ENCODE measurements at regions not wholly inside any gene's neighbourhood (a gene's known extent, or its start where the extent isn't known, plus 50 kb on each side); places are given as distances from the start of the nearest gene placed in this dataset.

DNA sequence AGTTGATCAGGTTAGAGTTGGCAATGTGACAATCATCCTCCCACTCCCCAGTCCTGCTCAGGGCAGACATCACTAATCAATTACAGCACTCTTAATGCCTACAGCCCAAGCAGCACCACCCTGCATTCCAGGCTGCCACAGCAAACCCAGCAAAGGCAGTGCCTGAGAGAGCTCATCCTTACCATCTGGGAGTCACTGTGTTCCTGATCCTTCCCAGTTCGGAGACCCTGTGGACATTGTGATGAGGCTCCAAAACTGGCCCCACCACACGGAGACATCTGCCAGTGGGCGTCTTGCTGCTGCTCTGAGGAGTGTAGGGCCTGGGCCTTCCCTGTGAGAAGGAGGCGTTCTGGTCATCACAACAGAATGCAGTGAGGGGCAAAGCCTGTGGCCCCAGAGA, 216.5 kb upstream of the CST7 start:
- H3K27me3 Mint-ChIP-seq = no peaks in the 10 kb centered on the region
- H3K4me3 Mint-ChIP-seq = no peak overlapping the region
- ATAC-seq (ENCODE audit: low read depth in 2 of 2) (no peak), DNase-seq (no peak)
- no peaks in the 10 kb centered on the region for H3K4me1 Mint-ChIP-seq
- H3K36me3 Mint-ChIP-seq = no peaks in the 10 kb centered on the region
- no peak overlapping the region for H3K27ac Mint-ChIP-seq
- no peaks in the 10 kb centered on the region for H3K9me3 Mint-ChIP-seq

DNA sequence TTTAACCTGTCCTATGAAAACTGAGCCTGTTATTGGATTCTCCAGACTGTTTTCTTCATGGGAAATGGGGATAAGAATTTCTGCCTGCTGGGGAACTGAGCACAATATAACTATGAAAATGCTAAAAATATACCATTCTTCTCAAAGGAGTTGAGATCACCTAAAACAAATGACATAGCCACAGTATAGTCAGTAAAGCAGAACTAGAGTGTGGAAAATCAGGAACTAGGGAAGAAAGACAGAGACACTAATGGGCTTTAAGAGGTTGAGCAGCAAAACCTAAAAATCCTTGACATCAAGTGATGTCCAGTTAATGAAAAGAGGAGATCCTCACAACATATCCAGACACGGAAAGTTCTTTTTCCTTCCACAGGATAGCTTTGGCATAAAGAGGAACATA, 215.7 kb upstream of the CST7 start:
- no peak overlapping the region for H3K4me3 Mint-ChIP-seq
- H3K27ac Mint-ChIP-seq = no peak overlapping the region
- H3K9me3 Mint-ChIP-seq = no peaks in the 10 kb centered on the region
- H3K36me3 Mint-ChIP-seq = no peaks in the 10 kb centered on the region
- ATAC-seq (ENCODE audit: low read depth in 2 of 2) = no peak
- no peaks in the 10 kb centered on the region for H3K4me1 Mint-ChIP-seq
- no peak for DNase-seq
- H3K27me3 Mint-ChIP-seq = no peaks in the 10 kb centered on the region

DNA sequence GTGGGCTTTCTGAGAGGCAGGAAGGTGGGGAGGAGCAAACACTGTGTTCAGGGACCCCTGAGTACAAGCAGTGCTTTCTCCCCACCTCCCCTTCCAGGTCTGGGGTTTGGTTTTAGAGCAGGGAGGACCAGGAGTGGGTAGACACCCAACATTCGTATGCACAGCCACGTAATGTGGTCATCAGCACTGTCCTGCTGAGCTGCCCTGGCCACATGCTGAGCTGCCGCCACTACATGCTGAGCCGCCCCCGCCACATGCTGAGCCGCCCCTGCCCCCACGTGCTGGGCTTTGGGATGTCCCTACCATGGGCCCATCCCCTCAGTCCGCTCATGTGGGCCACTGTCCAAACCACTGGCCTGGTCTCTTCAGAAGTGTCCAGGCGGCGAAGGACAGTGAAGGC, 214.9 kb upstream of the CST7 start:
- DNase-seq (no peak), ATAC-seq (ENCODE audit: low read depth in 2 of 2) (no peak)
- Mint-ChIP-seq H3K27ac (no peak overlapping the region), H3K36me3 (no peaks in the 10 kb centered on the region), H3K9me3 (no peaks in the 10 kb centered on the region), H3K27me3 (no peaks in the 10 kb centered on the region), H3K4me1 (peaks cover 2 to 7% (median 5%) of the 10 kb centered on the region in 3 donors), H3K4me3 (no peak overlapping the region)

DNA sequence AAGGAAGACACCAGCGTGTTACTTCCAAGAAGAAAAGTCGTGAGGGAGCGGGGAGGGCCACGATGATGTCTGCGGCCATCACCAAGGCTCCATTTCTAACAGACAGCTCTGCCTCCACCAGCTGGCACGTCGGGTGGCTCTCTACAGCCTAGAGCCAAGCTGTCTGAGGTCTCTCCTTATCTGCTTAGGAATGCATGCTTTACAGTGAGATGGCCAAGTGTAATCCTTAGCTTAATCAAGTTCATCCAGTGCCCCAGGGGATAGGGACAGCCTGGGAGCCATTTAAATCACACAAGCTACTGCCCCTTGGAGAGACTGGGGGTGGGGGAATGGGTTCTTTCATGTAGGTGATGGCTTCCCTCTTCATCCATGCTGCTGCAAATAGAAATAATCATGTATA, 213.8 kb upstream of the CST7 start:
- Mint-ChIP-seq H3K27ac (peak overlapping the region in 1 of 6 donors; percentile 1), H3K9me3 (no peaks in the 10 kb centered on the region), H3K4me3 (peak overlapping the region in 1 of 8 donors; percentile 37), H3K4me1 (peaks cover 7 to 16% (median 11%) of the 10 kb centered on the region in 3 donors), H3K36me3 (no peaks in the 10 kb centered on the region), H3K27me3 (no peaks in the 10 kb centered on the region)
- no peak for DNase-seq
- no peak for ATAC-seq (ENCODE audit: low read depth in 2 of 2)

DNA sequence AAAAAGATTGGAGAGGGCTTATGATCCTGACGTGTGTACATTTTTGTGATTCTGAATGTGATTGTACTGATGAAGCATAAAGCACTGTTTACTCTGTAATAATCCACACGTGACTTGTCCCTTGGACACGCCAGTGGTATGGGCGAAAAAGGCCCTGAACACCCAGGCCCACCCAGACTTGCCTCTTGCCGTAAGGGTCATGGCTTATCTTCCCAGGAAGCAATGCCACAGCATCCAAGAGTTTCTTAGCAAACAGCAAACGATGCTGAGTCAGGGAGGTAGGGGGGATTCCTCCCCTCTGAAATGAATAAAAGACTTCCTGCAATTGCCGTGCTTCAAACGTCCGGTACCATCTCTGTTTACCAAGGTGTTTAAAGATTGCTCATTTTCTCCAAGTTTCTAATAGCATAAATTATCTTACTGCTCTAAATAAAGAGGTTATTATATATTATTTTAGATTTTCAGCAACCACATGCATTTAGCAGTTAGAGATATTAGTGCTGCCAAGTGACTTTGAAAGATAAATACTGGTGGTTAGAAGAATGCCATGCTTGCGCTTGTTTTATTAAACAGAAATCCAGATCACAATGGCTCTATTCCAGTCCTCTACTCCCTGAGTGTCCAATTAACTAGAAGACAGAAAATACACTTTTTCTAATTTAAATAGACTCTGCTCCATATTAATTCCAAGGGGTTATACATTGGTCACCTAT, 212.8 kb upstream of the CST7 start:
- Mint-ChIP-seq H3K27me3 (no peaks in the 10 kb centered on the region), H3K27ac (no peak overlapping the region)
- DNase-seq = no peak

DNA sequence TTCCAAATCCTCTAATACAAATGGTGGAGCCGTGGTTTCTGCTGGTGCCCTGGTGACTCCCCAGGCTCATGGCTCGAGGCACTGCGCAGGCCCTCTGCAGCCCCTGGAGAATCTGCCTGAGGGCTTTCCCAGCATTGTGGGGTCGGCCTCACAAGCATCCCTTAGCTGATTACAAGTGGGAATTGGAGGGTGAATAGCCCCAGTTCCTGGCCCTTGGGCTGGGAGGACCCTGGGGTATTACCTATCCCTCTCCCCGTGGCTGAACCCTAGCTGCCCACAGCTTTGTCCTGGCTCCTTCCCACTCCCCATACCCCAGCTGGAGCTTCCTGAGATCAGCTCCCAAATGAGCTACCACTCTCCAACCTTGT, 212.2 kb upstream of the CST7 start:
- no peak for ATAC-seq (ENCODE audit: low read depth in 2 of 2)
- no peak for DNase-seq
- no peaks in the 10 kb centered on the region for H3K9me3 Mint-ChIP-seq
- peak overlapping the region in 1 of 6 donors; percentile 36 for H3K27ac Mint-ChIP-seq
- peaks cover 7 to 16% (median 11%) of the 10 kb centered on the region in 3 donors for H3K4me1 Mint-ChIP-seq
- no peaks in the 10 kb centered on the region for H3K36me3 Mint-ChIP-seq
- H3K27me3 Mint-ChIP-seq = no peaks in the 10 kb centered on the region
- H3K4me3 Mint-ChIP-seq = no peak overlapping the region

More for the DNA sequence above, 212.8 kb upstream of the CST7 start:
- H3K4me1 Mint-ChIP-seq = peaks cover 7 to 16% (median 11%) of the 10 kb centered on the region in 3 donors
- ATAC-seq (ENCODE audit: low read depth in 2 of 2) = no peak
- H3K36me3 Mint-ChIP-seq = no peaks in the 10 kb centered on the region
- no peak overlapping the region for H3K4me3 Mint-ChIP-seq
- no peaks in the 10 kb centered on the region for H3K9me3 Mint-ChIP-seq

DNA sequence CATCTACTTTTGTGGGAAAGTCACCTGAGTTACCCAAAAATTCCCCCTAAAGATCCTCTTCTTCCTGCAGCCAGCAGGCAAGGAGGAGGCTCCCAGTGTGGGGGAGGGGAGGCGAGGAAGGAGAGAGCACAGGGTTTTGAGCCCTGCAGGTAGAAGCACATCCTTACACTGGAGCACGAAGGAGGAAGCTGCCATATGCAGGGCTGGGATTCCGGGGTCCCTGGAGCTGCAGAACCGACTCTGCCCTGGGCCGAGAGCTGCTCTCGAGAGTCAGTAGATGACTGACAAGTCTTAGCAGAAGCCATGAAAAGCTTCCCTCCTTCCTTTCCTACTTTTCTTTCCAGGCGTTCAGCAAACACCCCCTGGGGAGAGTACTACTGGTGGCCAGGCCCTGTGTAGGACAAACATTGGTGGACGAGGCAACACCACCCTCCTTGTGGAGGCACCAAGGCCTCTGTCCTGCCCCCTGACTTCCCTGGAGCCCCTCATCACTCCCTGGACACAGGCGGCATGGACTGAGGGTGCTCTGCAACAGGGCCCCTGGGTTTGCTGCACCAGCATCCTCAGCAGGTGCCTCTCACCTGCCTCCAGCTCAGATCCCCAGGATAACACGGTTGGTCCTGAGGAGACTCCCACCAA, 211.7 kb upstream of the CST7 start:
- H3K27ac Mint-ChIP-seq = peak overlapping the region in 1 of 6 donors; percentile 36
- H3K4me1 Mint-ChIP-seq = peaks cover 7 to 16% (median 11%) of the 10 kb centered on the region in 3 donors
- no peaks in the 10 kb centered on the region for H3K9me3 Mint-ChIP-seq
- ATAC-seq (ENCODE audit: low read depth in 2 of 2) = no peak
- no peaks in the 10 kb centered on the region for H3K27me3 Mint-ChIP-seq
- no peak overlapping the region for H3K4me3 Mint-ChIP-seq
- no peaks in the 10 kb centered on the region for H3K36me3 Mint-ChIP-seq
- no peak for DNase-seq

DNA sequence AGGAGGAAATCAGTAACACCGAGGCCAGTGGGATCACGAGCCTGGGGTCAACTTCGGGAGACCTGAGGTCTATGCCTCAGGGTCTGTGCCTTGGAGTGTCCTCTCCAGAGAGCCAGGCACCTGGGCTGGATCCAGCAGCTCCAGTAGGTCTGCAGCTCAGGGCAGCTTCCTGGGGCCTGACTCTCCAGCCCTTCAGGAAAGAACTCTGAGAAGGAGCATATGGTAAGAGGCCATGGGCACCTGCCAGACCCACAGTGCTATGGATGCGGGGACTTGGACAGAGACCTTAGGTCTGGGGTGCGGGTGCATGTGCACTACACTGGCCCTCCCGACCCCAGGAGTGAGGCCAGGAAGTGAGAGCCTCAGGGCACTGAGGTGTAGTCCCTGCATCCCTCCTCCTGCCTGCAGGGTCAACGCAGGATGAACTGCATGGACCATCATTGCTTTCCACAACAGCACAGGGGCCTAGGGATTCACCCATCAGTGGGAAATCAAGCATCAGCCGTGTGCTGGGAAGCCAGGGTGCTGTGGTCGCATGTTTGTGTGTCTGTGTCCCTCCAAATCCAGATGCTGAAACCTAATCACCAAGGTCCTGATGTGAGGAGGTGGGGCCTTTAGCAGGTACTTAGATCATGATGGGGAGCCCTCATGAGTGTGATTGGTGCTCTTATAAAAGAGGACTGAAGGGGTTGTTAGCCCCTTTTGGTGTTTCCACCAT, 210.9 kb upstream of the CST7 start:
- Mint-ChIP-seq H3K4me3 (no peak overlapping the region), H3K36me3 (no peaks in the 10 kb centered on the region), H3K9me3 (no peaks in the 10 kb centered on the region), H3K27ac (no peak overlapping the region), H3K27me3 (no peaks in the 10 kb centered on the region), H3K4me1 (peaks cover 7 to 16% (median 11%) of the 10 kb centered on the region in 3 donors)
- DNase-seq = no peak
- ATAC-seq (ENCODE audit: low read depth in 2 of 2) = no peak

DNA sequence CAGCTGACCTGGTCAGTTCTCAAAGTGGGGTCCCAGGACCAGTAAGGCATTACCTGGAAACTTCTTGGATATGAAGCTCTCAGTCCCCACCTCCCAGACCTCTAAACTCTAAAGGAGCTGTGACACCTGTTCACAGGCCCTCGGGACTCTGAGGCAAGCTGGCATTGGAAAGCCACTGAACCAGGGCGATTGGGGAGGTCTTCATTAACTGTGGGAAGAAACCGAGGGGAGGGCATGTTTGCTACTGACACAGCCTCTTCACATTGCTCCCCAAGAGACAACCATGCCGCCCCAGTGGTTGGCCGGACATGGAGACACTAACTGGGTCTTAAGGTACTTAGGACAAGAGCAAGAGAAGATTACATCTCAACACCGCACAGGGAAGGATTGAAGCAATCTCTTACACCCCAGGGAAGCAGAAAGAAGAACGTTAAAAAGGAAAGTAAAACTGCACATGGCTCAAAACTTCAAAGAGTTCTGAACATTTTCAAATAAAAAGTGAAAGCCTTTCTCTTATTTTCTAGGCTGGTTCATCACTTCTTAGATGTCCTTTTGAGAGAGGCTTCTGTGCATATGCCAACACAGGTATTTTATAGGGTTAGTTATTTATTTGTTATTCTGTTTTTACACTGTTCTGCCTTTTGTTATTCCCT, 210.0 kb upstream of the CST7 start:
- no peak for ATAC-seq (ENCODE audit: low read depth in 2 of 2)
- Mint-ChIP-seq H3K36me3 (no peaks in the 10 kb centered on the region), H3K9me3 (no peaks in the 10 kb centered on the region), H3K4me3 (peak overlapping the region in 6 of 8 donors; percentile 10 to 85 (median 47)), H3K27me3 (no peaks in the 10 kb centered on the region), H3K4me1 (peaks cover 7 to 16% (median 11%) of the 10 kb centered on the region in 3 donors), H3K27ac (peak overlapping the region in 3 of 6 donors; percentile 62 to 93 (median 81))
- DNase-seq = no peak

DNA sequence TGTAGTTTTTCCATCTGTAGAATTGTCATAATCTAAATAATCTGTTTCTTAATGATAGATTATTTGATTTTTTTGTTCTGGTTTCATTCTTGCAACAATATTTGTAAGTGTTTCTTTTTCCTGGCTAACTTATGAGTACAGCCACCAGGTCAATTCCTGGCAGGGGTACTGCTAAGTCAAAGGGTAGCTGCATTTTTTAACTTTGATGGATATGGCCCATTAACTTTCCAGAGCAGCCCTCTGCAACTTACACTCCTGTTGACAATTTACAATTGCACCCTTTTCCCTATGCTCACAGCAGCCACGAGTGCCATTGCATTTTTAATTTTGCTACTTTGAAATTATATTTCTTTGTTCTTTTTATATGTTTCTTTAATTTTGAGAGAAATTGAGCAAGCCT, 209.3 kb upstream of the CST7 start:
- no peak for DNase-seq
- H3K4me3 Mint-ChIP-seq = peak overlapping the region in 3 of 8 donors; percentile 10 to 81 (median 38)
- peak overlapping the region in 3 of 6 donors; percentile 44 to 93 (median 81) for H3K27ac Mint-ChIP-seq
- no peaks in the 10 kb centered on the region for H3K27me3 Mint-ChIP-seq
- H3K36me3 Mint-ChIP-seq = no peaks in the 10 kb centered on the region
- peaks cover 7 to 16% (median 11%) of the 10 kb centered on the region in 3 donors for H3K4me1 Mint-ChIP-seq
- H3K9me3 Mint-ChIP-seq = no peaks in the 10 kb centered on the region
- no peak for ATAC-seq (ENCODE audit: low read depth in 2 of 2)

DNA sequence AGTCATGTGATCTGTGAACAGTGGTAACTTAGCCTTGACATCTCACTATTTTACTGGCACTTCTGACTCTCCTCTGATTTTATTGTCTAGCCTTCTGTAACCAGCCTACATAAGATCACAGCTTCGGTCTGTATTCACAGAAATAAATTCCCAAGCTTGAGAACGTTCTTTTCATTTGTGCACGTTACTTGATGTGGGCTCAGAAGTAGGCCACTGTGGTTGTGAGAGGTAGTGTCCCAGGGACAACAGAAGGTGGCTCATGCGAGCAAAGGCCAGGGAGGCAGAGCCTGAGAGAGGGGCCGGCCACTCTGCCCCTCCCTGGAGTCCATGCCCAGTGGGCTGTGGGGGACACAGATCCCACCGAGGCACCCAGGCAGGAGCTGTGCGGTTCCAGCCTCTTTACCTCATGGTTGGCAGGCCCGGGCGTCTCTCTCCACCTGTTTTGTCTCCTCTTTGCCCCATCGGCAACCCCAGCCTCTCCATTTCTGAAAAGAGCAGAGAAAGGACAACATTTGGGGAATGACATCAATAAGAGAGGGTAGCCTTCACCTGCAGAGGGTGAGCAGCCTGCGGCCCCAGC, 207.5 kb upstream of the CST7 start:
- Mint-ChIP-seq H3K4me1 (peaks cover 7 to 16% (median 11%) of the 10 kb centered on the region in 3 donors), H3K36me3 (no peaks in the 10 kb centered on the region), H3K9me3 (no peaks in the 10 kb centered on the region), H3K4me3 (no peak overlapping the region), H3K27ac (no peak overlapping the region), H3K27me3 (no peaks in the 10 kb centered on the region)
- ATAC-seq (ENCODE audit: low read depth in 2 of 2) (no peak), DNase-seq (no peak)

DNA sequence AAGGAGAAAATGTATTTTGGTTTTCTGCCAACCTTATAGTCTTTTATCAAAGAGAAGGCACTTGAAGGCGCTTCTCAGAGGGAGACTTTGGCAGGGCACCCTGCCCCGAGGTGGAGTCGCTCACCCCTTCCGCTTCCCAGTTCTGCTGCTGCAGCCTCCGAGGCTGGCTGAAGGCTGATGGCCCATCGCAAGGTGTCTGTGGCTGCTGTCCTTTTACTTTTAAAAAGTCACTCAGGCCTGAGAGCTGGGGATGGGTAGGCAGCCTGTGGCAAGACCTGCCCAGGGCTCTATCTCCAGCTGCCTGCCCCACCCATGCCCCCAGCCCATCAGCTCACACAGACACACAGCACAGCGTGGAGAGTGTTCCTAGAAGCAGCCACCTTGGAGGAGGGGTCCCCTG, 206.6 kb upstream of the CST7 start:
- no peaks in the 10 kb centered on the region for H3K9me3 Mint-ChIP-seq
- no peak overlapping the region for H3K27ac Mint-ChIP-seq
- H3K36me3 Mint-ChIP-seq = no peaks in the 10 kb centered on the region
- ATAC-seq (ENCODE audit: low read depth in 2 of 2) (no peak), DNase-seq (no peak)
- H3K4me3 Mint-ChIP-seq = no peak overlapping the region
- peaks cover 0 to 4% (median 0%) of the 10 kb centered on the region in 3 donors for H3K27me3 Mint-ChIP-seq
- peaks cover 7 to 16% (median 11%) of the 10 kb centered on the region in 3 donors for H3K4me1 Mint-ChIP-seq

DNA sequence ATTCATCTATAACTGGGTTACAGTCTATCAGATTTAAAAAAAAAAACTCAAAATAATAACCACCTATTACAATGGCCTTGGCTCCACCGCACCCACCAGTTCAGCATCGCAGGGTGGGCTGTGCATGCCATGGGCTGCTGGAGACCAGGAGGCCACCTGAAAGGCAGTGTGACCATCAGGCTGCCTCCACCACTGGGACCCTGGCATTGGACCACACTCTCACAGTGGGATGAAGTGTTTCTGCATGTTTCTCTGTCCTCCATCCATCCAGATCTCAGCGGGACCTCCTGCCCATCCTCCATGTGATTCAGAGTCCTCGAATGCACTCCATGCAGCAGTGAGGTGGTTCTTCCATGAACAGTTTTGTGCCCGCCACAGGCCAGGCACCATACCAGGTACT, 206.1 kb upstream of the CST7 start:
- no peak for ATAC-seq (ENCODE audit: low read depth in 2 of 2)
- Mint-ChIP-seq H3K36me3 (no peaks in the 10 kb centered on the region), H3K4me3 (no peak overlapping the region), H3K27me3 (peaks cover 0 to 4% (median 0%) of the 10 kb centered on the region in 3 donors), H3K4me1 (peaks cover 7 to 16% (median 11%) of the 10 kb centered on the region in 3 donors), H3K27ac (no peak overlapping the region), H3K9me3 (no peaks in the 10 kb centered on the region)
- no peak for DNase-seq

All from naive B cell (primary cell).